IMR-90 (cell line): ENCODE measurements at regions not wholly inside any gene's neighbourhood (a gene's known extent, or its start where the extent isn't known, plus 50 kb on each side); places are given as distances from the start of the nearest gene placed in this dataset.

Experiments
- ATAC-seq: fragments of 200-7000 bp; cut with Tn5 transposase; 2 replicates; pipeline ENCODE4 v1.9.1; 2020; ENCODE audit warnings: low read depth, mild to moderate bottlenecking, moderate library complexity
- BruUV-seq: library from RNA; stranded (reverse); fragments of 400-500 nt; replicated peaks from 2 replicates; lab custom pipeline; 2021; lab: Mats Ljungman, UMichigan
- CTCF ChIA-PET: fragments of 300-600 bp; formaldehyde crosslinking; extraction: SDS; loops from one replicate; lab custom pipeline; 2021; ENCODE audit warnings: antibody characterized with exemption; lab: Yijun Ruan, JAX
- POLR2A ChIA-PET: fragments of 300-600 bp; sonication (Branson Sonifier 250); formaldehyde crosslinking; loops from one replicate; lab custom pipeline; 2022; ENCODE audit warnings: antibody characterized with exemption; ENCODE audit not compliant: unreplicated experiment; lab: Charles Lee
- DNase-seq: peaks from one replicate; pipeline ENCODE4 v3.0.0; 2013
- H2AFZ ChIP-seq: replicated peaks from 2 replicates; pipeline ENCODE3; 2013; ENCODE audit warnings: low read length, mild to moderate bottlenecking; ENCODE audit not compliant: poor library complexity
- H2AK5ac ChIP-seq: 2 replicates; pipeline ENCODE4 v1.6.1; 2013; ENCODE audit warnings: low read depth, low read length, inconsistent platforms
- H2AK9ac ChIP-seq: replicated peaks from 2 replicates; pipeline ENCODE3; 2013; ENCODE audit warnings: mild to moderate bottlenecking, low read depth, low read length, moderate library complexity; ENCODE audit not compliant: poor library complexity
- H2BK120ac ChIP-seq: 2 replicates; pipeline ENCODE4 v1.6.1; 2013; ENCODE audit warnings: low read depth, low read length, inconsistent platforms
- H2BK15ac ChIP-seq: 3 replicates; pipeline ENCODE4 v1.6.1; 2013; ENCODE audit warnings: low read depth, low read length, inconsistent platforms
- H2BK20ac ChIP-seq: 2 replicates; pipeline ENCODE4 v1.6.1; 2013; ENCODE audit warnings: low read depth, mild to moderate bottlenecking, inconsistent platforms, low read length, moderate library complexity
- H2BK5ac ChIP-seq: 2 replicates; pipeline ENCODE4 v1.6.1; 2013; ENCODE audit warnings: mild to moderate bottlenecking, low read depth, low read length, inconsistent platforms; ENCODE audit not compliant: poor library complexity, severe bottlenecking
- H3K14ac ChIP-seq: replicated peaks from 2 replicates; pipeline ENCODE4 v1.6.1; 2013; ENCODE audit warnings: low read depth, low read length, inconsistent platforms
- H3K18ac ChIP-seq: 2 replicates; pipeline ENCODE4 v1.6.1; 2013; ENCODE audit warnings: low read depth, low read length, control low read depth
- H3K23ac ChIP-seq: 2 replicates; pipeline ENCODE4 v1.6.1; 2013; ENCODE audit warnings: low read depth, low read length, inconsistent platforms
- H3K27ac ChIP-seq: 2 replicates; pipeline ENCODE4 v1.5.1; 2013; ENCODE audit warnings: mild to moderate bottlenecking, control low read depth, low read length; ENCODE audit not compliant: insufficient read depth
- H3K27me3 ChIP-seq: 2 replicates; pipeline ENCODE4 v1.6.1; 2013; ENCODE audit warnings: low read length; ENCODE audit not compliant: control insufficient read depth, insufficient read depth
- H3K36me3 ChIP-seq: 2 replicates; pipeline ENCODE4 v1.6.1; 2013; ENCODE audit warnings: low read length, mixed read lengths; ENCODE audit not compliant: control insufficient read depth, insufficient read depth
- H3K4ac ChIP-seq: 2 replicates; pipeline ENCODE4 v1.6.1; 2013; ENCODE audit warnings: low read depth, low read length, inconsistent platforms
- H3K4me1 ChIP-seq: 2 replicates; pipeline ENCODE4 v1.6.1; 2013; ENCODE audit warnings: low read length, mixed read lengths; ENCODE audit not compliant: control insufficient read depth, insufficient read depth
- H3K4me2 ChIP-seq: 2 replicates; pipeline ENCODE4 v1.6.1; 2013; ENCODE audit warnings: low read depth, mild to moderate bottlenecking, control low read depth, low read length, moderate library complexity
- H3K4me3 ChIP-seq: 2 replicates; pipeline ENCODE4 v1.5.1; 2013; ENCODE audit warnings: low read depth, mild to moderate bottlenecking, control low read depth, low read length, moderate library complexity; ENCODE audit not compliant: insufficient read depth
- H3K56ac ChIP-seq: 2 replicates; pipeline ENCODE4 v1.6.1; 2013; ENCODE audit warnings: low read length, inconsistent platforms; ENCODE audit not compliant: insufficient read depth; ENCODE audit errors: extremely low read depth
- H3K79me1 ChIP-seq, 2 experiments: 2 replicates each; pipeline ENCODE4 v1.6.1; 2013; ENCODE audit warnings: low read length in 2 of 2, inconsistent platforms in 1 of 2, low read depth in 1 of 2
- H3K9ac ChIP-seq: 2 replicates; pipeline ENCODE4 v1.6.1; 2013; ENCODE audit warnings: low read depth, low read length, control low read depth
- H3K9me1 ChIP-seq: 2 replicates; pipeline ENCODE4 v1.6.1; 2013; ENCODE audit warnings: low read length, inconsistent platforms; ENCODE audit not compliant: insufficient read depth
- H3K9me3 ChIP-seq: 2 replicates; pipeline ENCODE4 v1.6.1; 2013; ENCODE audit warnings: low read length; ENCODE audit not compliant: control insufficient read depth, insufficient read depth
- H4K20me1 ChIP-seq: 2 replicates; pipeline ENCODE4 v1.6.1; 2013; ENCODE audit warnings: low read length, inconsistent platforms; ENCODE audit not compliant: insufficient read depth
- H4K5ac ChIP-seq: 2 replicates; pipeline ENCODE4 v1.6.1; 2013; ENCODE audit warnings: mild to moderate bottlenecking, low read depth, low read length, control low read depth
- H4K8ac ChIP-seq, 2 experiments: 2 replicates each; pipeline ENCODE4 v1.6.1; 2013; ENCODE audit warnings: low read depth in 2 of 2, low read length in 2 of 2, control low read depth in 1 of 2, inconsistent platforms in 1 of 2
- H4K91ac ChIP-seq: 2 replicates; pipeline ENCODE4 v1.6.1; 2013; ENCODE audit warnings: low read depth, low read length, inconsistent platforms; ENCODE audit not compliant: insufficient read depth
- CEBPB ChIP-seq: IDR thresholded peaks from 2 replicates; pipeline ENCODE4 v1.6.1; 2012; ENCODE audit warnings: low read depth, low read length, improper control_type of control experiment
- CHD1 ChIP-seq: IDR thresholded peaks from 2 replicates; pipeline ENCODE4 v1.6.1; 2012; ENCODE audit warnings: low read depth, low read length, improper control_type of control experiment
- MAFK ChIP-seq: IDR thresholded peaks from 2 replicates; pipeline ENCODE4 v1.6.1; 2012; ENCODE audit warnings: low read depth, low read length, improper control_type of control experiment
- POLR2A ChIP-seq: IDR thresholded peaks from 2 replicates; pipeline ENCODE4 v1.6.1; 2012; ENCODE audit warnings: mild to moderate bottlenecking, low read depth, low read length
- RAD21 ChIP-seq: IDR thresholded peaks from 2 replicates; pipeline ENCODE4 v1.6.1; 2012; ENCODE audit warnings: low read length, improper control_type of control experiment
- RCOR1 ChIP-seq: IDR thresholded peaks from 2 replicates; pipeline ENCODE4 v1.6.1; 2012; ENCODE audit warnings: mild to moderate bottlenecking, low read length, improper control_type of control experiment; ENCODE audit not compliant: insufficient replicate concordance
- SMC3 ChIP-seq: fragments of 150-350 bp; IDR thresholded peaks from 2 replicates; pipeline ENCODE4 v1.6.1; 2016; ENCODE audit warnings: low read depth, mild to moderate bottlenecking, antibody characterized with exemption, low read length, moderate library complexity
- WGBS, 2 experiments: methylation state at CpG; one replicate each; pipeline versions ENCODE4 v1.1.5 to v1.1.7; 2013; ENCODE audit warnings: missing lambda C conversion rate in 2 of 2; ENCODE audit not compliant: insufficient read length in 1 of 2; ENCODE audit errors: extremely low coverage in 2 of 2; 5-methylcytosine and 5-hydroxymethylcytosine counted together
- dilution Hi-C: fragments of 300-500 bp; cut with HindIII; formaldehyde crosslinking; loops from one replicate; pipeline ENCODE4 v1.14.3; 2018; ENCODE audit warnings: low sequenced_read_pairs; ENCODE audit not compliant: unreplicated experiment
- in situ Hi-C: fragments of 300-500 bp; cut with MboI; formaldehyde crosslinking; loops from 3 replicates; pipeline ENCODE4 v1.14.3; 2019; ENCODE audit warnings: low sequenced_read_pairs, inconsistent platforms, mixed read lengths
- intact Hi-C: fragments of 100-400 bp; cut with micrococcal nuclease; formaldehyde crosslinking; loops from 2 replicates; pipeline ENCODE4 v1.10.0; 2022
- TF ChIP-seq, protein P1 (sequence below): conservative IDR thresholded peaks from 2 replicates; pipeline ENCODE4 v1.5.1; 2012; ENCODE audit warnings: mild to moderate bottlenecking, low read depth, low read length, improper control_type of control experiment

DNA sequence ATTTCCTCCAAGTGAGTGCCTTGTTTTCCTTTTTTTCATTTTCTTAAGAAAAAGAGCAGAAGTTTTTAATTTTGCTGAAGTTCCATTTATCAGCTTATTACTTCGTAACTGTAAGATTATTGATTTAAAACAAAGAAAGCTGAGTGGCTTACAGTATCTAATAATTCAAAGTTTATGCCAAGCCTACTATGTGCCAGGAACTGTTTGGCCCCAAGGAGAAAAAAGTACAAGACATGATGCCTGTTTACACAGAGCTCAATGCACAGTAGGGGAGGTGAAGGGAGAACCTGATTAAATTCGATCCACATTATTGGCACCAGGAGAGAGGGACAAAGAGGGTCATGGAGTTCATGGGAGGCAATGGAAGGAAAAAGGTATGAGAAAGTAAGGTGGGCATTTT, 419.3 kb upstream of the ZMIZ1 start:
- no TSS peak for BruUV-seq
- H2BK20ac ChIP-seq: peak overlapping the region; percentile 26; the same call in 1 of the 2 replicates
- H3K27me3 ChIP-seq: peaks cover 4% of the 10 kb centered on the region; the same call in 1 of the 2 replicates
- no peak overlapping the region for H3K56ac ChIP-seq
- no peak overlapping the region for H2AK9ac ChIP-seq
- H3K4me3 ChIP-seq: no peak overlapping the region
- H3K18ac ChIP-seq: no peak overlapping the region; the same call in 1 of the 2 replicates
- no peak overlapping the region for H2BK120ac ChIP-seq
- peak overlapping the region; percentile 42; the same call in 1 of the 2 replicates for H2AK5ac ChIP-seq
- no peak overlapping the region for H3K23ac ChIP-seq
- no peaks in the 10 kb centered on the region for H4K20me1 ChIP-seq
- TF ChIP-seq CHD1 (no peak), POLR2A (no peak), CEBPB (no peak), SMC3 (no peak), RAD21 (no peak), RCOR1 (no peak), MAFK (no peak)
- TF ChIP-seq, protein P1, sequence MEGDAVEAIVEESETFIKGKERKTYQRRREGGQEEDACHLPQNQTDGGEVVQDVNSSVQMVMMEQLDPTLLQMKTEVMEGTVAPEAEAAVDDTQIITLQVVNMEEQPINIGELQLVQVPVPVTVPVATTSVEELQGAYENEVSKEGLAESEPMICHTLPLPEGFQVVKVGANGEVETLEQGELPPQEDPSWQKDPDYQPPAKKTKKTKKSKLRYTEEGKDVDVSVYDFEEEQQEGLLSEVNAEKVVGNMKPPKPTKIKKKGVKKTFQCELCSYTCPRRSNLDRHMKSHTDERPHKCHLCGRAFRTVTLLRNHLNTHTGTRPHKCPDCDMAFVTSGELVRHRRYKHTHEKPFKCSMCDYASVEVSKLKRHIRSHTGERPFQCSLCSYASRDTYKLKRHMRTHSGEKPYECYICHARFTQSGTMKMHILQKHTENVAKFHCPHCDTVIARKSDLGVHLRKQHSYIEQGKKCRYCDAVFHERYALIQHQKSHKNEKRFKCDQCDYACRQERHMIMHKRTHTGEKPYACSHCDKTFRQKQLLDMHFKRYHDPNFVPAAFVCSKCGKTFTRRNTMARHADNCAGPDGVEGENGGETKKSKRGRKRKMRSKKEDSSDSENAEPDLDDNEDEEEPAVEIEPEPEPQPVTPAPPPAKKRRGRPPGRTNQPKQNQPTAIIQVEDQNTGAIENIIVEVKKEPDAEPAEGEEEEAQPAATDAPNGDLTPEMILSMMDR: no peak
- H4K91ac ChIP-seq: 0 out of 2 replicates have a peak overlapping the region, but pooled peaks have one; percentile 9
- ATAC-seq (no peak), DNase-seq (no peak)
- 100% methylated on average over 1 of the region's 2 CpGs; no CpG with 5 or more reads in 1 of the 2 experiments for WGBS, 2 experiments
- peak overlapping the region; percentile 38; the same call in 1 of the 2 replicates for H3K4ac ChIP-seq
- no peak overlapping the region for H3K4me2 ChIP-seq
- no peak overlapping the region for H3K27ac ChIP-seq
- H2BK15ac ChIP-seq: peak overlapping the region; percentile 62; the same call in 1 of the 3 replicates
- POLR2A ChIA-PET: no interaction called here
- H3K9me3 ChIP-seq: peaks cover 3% of the 10 kb centered on the region
- no peaks in the 10 kb centered on the region for H3K36me3 ChIP-seq
- no peaks in the 10 kb centered on the region for H3K79me1 ChIP-seq
- intact Hi-C loops: no loop called here
- no peak overlapping the region for H4K5ac ChIP-seq
- H2BK5ac ChIP-seq: no peak overlapping the region
- CTCF ChIA-PET: interaction anchor here (1.1 kb wide), 1 partner anchor 602 kb away, joined by 3 read pairs; no protein-coding TSS in a partner anchor
- H3K14ac ChIP-seq: 0 out of 2 replicates have a peak overlapping the region, but pooled peaks have one; percentile 1
- H2AFZ ChIP-seq: no peak overlapping the region
- H4K8ac ChIP-seq: no peak overlapping the region
- H3K4me1 ChIP-seq: peaks cover 6% of the 10 kb centered on the region
- H3K9ac ChIP-seq: no peak overlapping the region
- in situ Hi-C loops: no loop called here
- H3K9me1 ChIP-seq: peaks cover 13% of the 10 kb centered on the region
- dilution Hi-C loops: no loop called here
